ENCODE measurements at regions not wholly inside any gene's neighbourhood (a gene's known extent, or its start where the extent isn't known, plus 50 kb on each side); places are given as distances from the start of the nearest gene placed in this dataset.

DNA sequence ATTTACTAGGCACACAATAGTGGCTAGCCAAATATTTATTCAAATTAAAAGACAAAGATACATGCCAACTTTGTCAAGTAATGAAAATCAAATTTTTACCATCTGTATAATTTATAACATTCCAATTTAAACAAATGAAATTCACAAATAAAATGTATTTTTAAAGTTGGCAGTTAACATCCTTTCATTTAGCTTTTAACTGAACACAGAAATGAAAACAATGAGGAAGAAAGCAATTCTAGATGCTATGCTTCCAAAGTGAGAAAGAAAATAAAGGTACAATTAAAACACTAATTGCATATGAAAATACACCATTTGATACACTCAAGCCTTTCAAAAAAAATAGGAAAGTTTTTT is 123.1 kb downstream of the MPP7 start:
- no peak overlapping the region for H3K4me3 ChIP-seq (ENCODE audit: low read depth in 2 of 2, low read length in 1 of 2)
- no peaks in the 10 kb centered on the region for H3K36me3 ChIP-seq (replicated peaks in 1 of 2; ENCODE audit: control insufficient read depth in 1 of 2, insufficient read depth in 2 of 2, low read length in 1 of 2)
- H3K9me2 ChIP-seq = no peaks in the 10 kb centered on the region
- DNase-seq = no peak
- no peaks in the 10 kb centered on the region for H3K9me3 ChIP-seq
- TF ChIP-seq GATA2 (CRISPR knock-in tag; IDR thresholded peaks at IDR 0.05) = no peak
- no peak for TF ChIP-seq TCF12 (IDR thresholded peaks at IDR 0.05)
- no peak for TF ChIP-seq NFIC (IDR thresholded peaks at IDR 0.05; ENCODE audit: borderline replicate concordance)
- TF ChIP-seq EP300 (IDR thresholded peaks at IDR 0.05; ENCODE audit: borderline replicate concordance in 1 of 2, low read depth in 1 of 2, low read length in 1 of 2) = no peak
- no peak for TF ChIP-seq CTCF (IDR thresholded peaks at IDR 0.05)
- no peak for TF ChIP-seq ELF1 (IDR thresholded peaks at IDR 0.05)
- no peak for TF ChIP-seq RCOR1 (IDR thresholded peaks at IDR 0.05; ENCODE audit: low read length)
- no peak for TF ChIP-seq MEF2A (IDR thresholded peaks at IDR 0.05; ENCODE audit: borderline replicate concordance, low read depth)
- TF ChIP-seq IRF3 (IDR thresholded peaks at IDR 0.05; ENCODE audit: low read depth, low read length) = no peak
- TF ChIP-seq RAD21 (IDR thresholded peaks at IDR 0.05; ENCODE audit: low read length) = no peak
- no peak for TF ChIP-seq JUND (IDR thresholded peaks at IDR 0.05)
- TF ChIP-seq, protein P1, sequence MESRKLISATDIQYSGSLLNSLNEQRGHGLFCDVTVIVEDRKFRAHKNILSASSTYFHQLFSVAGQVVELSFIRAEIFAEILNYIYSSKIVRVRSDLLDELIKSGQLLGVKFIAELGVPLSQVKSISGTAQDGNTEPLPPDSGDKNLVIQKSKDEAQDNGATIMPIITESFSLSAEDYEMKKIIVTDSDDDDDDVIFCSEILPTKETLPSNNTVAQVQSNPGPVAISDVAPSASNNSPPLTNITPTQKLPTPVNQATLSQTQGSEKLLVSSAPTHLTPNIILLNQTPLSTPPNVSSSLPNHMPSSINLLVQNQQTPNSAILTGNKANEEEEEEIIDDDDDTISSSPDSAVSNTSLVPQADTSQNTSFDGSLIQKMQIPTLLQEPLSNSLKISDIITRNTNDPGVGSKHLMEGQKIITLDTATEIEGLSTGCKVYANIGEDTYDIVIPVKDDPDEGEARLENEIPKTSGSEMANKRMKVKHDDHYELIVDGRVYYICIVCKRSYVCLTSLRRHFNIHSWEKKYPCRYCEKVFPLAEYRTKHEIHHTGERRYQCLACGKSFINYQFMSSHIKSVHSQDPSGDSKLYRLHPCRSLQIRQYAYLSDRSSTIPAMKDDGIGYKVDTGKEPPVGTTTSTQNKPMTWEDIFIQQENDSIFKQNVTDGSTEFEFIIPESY (IDR thresholded peaks at IDR 0.05; ENCODE audit: borderline replicate concordance, low read depth) = no peak
- TF ChIP-seq MAX (IDR thresholded peaks at IDR 0.05; ENCODE audit: low read depth) = no peak
- TF ChIP-seq REST (IDR thresholded peaks at IDR 0.05; ENCODE audit: low read depth, low read length) = no peak
- TF ChIP-seq, protein P2, sequence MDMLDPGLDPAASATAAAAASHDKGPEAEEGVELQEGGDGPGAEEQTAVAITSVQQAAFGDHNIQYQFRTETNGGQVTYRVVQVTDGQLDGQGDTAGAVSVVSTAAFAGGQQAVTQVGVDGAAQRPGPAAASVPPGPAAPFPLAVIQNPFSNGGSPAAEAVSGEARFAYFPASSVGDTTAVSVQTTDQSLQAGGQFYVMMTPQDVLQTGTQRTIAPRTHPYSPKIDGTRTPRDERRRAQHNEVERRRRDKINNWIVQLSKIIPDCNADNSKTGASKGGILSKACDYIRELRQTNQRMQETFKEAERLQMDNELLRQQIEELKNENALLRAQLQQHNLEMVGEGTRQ (IDR thresholded peaks at IDR 0.05; ENCODE audit: borderline replicate concordance, low read depth, low read length) = no peak
- no peak for TF ChIP-seq GABPA (IDR thresholded peaks at IDR 0.05; ENCODE audit: low read depth)
- no peak for TF ChIP-seq RXRA (IDR thresholded peaks at IDR 0.05; ENCODE audit: borderline replicate concordance, low read depth)
- TF ChIP-seq RFX5 (IDR thresholded peaks at IDR 0.05; ENCODE audit: low read length) = no peak
- ChIA-PET POLR2A (no interaction called here), CTCF (interaction anchor here (0.6 to 1.4 kb wide), 21 partner anchors 9 to 762 kb away, joined by 3 to 12 read pairs (median 4); no protein-coding TSS in a partner anchor)
- no peak overlapping the region for H3K9ac ChIP-seq
- H3K27ac ChIP-seq (ENCODE audit: low read depth in 2 of 2, low read length in 1 of 2) = no peak overlapping the region
- no peaks in the 10 kb centered on the region for H3K4me1 ChIP-seq (ENCODE audit: control insufficient read depth in 1 of 2, insufficient read depth in 2 of 2, low read depth in 1 of 2, low read length in 1 of 2)
- no peaks in the 10 kb centered on the region for H4K20me1 ChIP-seq (ENCODE audit: insufficient read depth)
- no peak overlapping the region for H2AFZ ChIP-seq (ENCODE audit: low read depth)
- no peaks in the 10 kb centered on the region for H3K79me2 ChIP-seq (ENCODE audit: insufficient read depth)
- H3K27me3 ChIP-seq (ENCODE audit: insufficient read depth) = peaks cover 5% of the 10 kb centered on the region; the same call in 1 of the 2 replicates
- H3F3A ChIP-seq (replicated peaks; ENCODE audit: insufficient read depth) = no peaks in the 10 kb centered on the region
- H3K4me2 ChIP-seq = no peak overlapping the region
